HAP-1 (cell line): ENCODE measurements at regions not wholly inside any gene's neighbourhood (a gene's known extent, or its start where the extent isn't known, plus 50 kb on each side); places are given as distances from the start of the nearest gene placed in this dataset.

ENCODE experiments used
- DNase-seq, 2 experiments: peaks; one replicate each; pipeline ENCODE4 v3.0.0-alpha.2; 2016 to 2020; ENCODE audit warnings: low spot score in 2 of 2
- H3K27me3 ChIP-seq: fragments of 250-450 bp; sonication (Bioruptor Pico); 2 replicates; pipeline ENCODE4 v1.5.1; 2020; ENCODE audit warnings: low read depth, mild to moderate bottlenecking, moderate library complexity
- H3K36me3 ChIP-seq: fragments of 250-450 bp; sonication (Bioruptor Pico); replicated peaks from 2 replicates; pipeline ENCODE4 v1.5.1; 2020; ENCODE audit warnings: mild to moderate bottlenecking
- H3K4me1 ChIP-seq: fragments of 250-450 bp; sonication (Bioruptor Pico); 2 replicates; pipeline ENCODE4 v1.5.1; 2020; ENCODE audit warnings: mild to moderate bottlenecking
- H3K4me3 ChIP-seq: fragments of 250-450 bp; sonication (Bioruptor Pico); 2 replicates; pipeline ENCODE4 v1.5.1; 2020; ENCODE audit warnings: mild to moderate bottlenecking, moderate library complexity
- H3K9me3 ChIP-seq: fragments of 250-450 bp; sonication (Bioruptor Pico); 2 replicates; pipeline ENCODE4 v1.5.1; 2020; ENCODE audit warnings: mild to moderate bottlenecking, moderate library complexity
- in situ Hi-C: fragments of 300-500 bp; cut with MboI; formaldehyde crosslinking; loops from 3 replicates; pipeline ENCODE4 v1.14.3; 2020; ENCODE audit warnings: low sequenced_read_pairs, inconsistent platforms, mixed read lengths

DNA sequence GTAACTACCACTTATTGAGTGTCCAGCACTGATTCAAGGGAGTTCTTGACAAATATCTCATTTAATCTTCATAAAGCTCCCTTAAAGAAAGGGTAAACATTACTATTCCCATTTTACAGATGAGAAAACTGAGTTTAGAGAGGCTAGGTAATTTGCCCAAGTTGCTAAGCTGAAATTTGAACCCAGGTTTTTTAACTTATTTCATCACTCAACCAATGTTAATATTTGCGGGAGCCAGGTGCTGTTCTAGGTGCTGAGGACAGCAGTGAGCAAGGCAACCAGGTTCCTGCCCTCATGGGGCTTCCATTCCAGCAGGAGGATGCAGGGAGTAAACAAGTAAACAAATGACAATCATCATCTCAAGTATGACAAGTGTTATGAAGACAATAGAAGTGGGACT is 104.0 kb upstream of the LHX1 start:
- H3K4me3 ChIP-seq, result no peak overlapping the region
- in situ Hi-C loops, result no loop called here
- no peaks in the 10 kb centered on the region for H3K27me3 ChIP-seq
- H3K36me3 ChIP-seq, result no peaks in the 10 kb centered on the region
- no peaks in the 10 kb centered on the region for H3K4me1 ChIP-seq
- DNase-seq, result no peak
- no peaks in the 10 kb centered on the region for H3K9me3 ChIP-seq

DNA sequence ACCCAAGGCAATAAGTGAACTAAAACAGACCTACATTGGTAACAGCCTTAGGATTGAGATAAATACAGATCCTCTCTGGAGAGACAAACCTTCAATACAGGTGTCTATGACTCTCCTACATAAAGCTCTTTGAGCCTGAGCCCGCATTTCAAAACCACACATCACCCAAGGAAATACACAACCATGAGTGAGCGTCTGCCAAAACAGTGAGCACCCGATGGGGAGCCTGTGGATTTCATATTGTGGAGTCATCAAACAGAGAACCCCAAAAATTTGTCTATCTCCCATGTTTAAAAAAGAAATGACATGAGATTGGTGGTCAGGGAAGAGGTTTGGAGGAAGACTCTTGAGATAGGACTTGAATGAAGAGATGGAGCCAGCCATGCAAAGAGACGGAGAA is 102.2 kb upstream of the LHX1 start:
- in situ Hi-C loops, result no loop called here
- no peak for DNase-seq

DNA sequence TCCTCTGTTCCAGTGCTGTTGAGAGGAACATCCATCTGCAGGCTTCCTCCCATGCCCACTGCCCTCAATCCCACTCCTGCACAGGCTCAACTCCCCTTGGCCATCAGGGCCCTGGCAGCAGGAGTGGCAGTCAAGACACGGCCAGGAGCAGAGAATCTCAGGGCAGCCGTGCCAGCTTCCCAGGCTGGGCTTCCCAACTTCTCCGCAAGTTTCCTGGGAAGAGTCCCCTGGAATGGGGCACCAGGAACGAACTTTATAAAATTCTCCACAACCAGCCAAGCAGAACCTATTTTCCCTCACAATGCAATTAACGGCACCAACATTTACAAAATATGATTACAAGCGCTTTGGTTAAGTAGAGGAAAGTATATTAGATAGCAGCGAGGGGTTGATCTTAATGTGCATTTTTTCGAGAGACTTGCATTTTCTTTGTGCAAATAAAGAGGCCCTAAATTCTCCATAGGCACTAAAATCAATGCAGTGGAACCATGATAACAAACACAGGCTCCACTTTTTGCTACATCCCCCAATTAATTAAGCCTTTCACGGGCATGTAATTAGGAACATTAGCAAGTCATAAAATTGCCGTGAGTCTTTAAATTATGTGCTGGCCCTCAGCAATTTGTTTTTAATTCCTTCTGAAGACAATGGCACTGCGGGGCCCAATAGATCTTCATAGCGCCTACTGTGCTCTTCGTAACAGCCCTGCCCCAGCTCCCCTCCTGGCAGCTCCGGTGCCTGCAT is 99.9 kb upstream of the LHX1 start:
- in situ Hi-C loops, result no loop called here
- no peaks in the 10 kb centered on the region for H3K9me3 ChIP-seq
- no peaks in the 10 kb centered on the region for H3K36me3 ChIP-seq
- H3K4me3 ChIP-seq, result no peak overlapping the region
- no peaks in the 10 kb centered on the region for H3K27me3 ChIP-seq
- DNase-seq, result peak in 1 of 2 experiments; percentile 47
- H3K4me1 ChIP-seq, result no peaks in the 10 kb centered on the region

More for the DNA sequence above, 102.2 kb upstream of the LHX1 start:
- H3K9me3 ChIP-seq, result no peaks in the 10 kb centered on the region
- no peaks in the 10 kb centered on the region for H3K36me3 ChIP-seq
- H3K27me3 ChIP-seq, result no peaks in the 10 kb centered on the region
- no peak overlapping the region for H3K4me3 ChIP-seq
- H3K4me1 ChIP-seq, result no peaks in the 10 kb centered on the region

DNA sequence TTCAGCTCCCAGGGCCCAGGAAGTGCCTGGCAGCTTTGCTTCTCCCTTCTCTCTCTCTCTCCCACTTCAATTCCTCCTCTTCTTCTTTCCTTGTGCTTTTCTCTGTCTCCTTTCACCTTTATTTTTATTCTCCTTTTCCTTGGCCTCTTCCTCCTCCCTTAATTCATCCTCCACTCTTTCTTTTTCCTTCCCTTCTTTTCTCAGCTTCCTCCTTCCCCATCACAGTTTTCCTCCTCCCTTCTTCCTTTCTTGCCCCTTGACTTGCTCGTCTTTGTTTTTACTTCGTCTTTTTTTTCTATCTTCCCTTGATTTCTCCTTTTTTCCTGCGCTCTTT is 99.4 kb upstream of the LHX1 start:
- Histone ChIP-seq H3K36me3 (no peaks in the 10 kb centered on the region), H3K4me3 (no peak overlapping the region), H3K9me3 (no peaks in the 10 kb centered on the region), H3K4me1 (no peaks in the 10 kb centered on the region), H3K27me3 (no peaks in the 10 kb centered on the region)
- in situ Hi-C loops, result no loop called here
- no peak for DNase-seq

DNA sequence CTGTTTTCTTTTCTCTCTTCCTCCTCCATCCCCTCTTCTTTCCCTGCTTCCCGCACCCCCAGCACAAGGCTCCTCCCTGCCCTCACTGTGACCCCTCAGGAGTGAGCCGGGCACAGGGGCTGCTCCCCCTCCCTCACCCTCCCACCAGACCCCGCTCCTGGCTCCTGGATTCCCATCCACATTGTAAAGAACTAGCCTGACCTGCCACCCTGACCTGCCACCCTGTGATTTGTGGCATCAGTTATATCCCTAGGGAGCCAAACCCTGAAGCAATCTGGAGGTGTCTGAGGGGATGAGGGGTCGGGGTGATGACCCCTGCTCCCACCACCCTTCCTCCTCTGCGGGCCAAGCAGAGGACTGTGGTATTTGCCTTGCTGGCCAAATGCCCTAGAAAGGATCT is 98.0 kb upstream of the LHX1 start:
- no peaks in the 10 kb centered on the region for H3K36me3 ChIP-seq
- H3K4me3 ChIP-seq, result no peak overlapping the region
- no peaks in the 10 kb centered on the region for H3K27me3 ChIP-seq
- DNase-seq, result no peak
- H3K4me1 ChIP-seq, result no peaks in the 10 kb centered on the region
- no peaks in the 10 kb centered on the region for H3K9me3 ChIP-seq
- in situ Hi-C loops, result no loop called here

DNA sequence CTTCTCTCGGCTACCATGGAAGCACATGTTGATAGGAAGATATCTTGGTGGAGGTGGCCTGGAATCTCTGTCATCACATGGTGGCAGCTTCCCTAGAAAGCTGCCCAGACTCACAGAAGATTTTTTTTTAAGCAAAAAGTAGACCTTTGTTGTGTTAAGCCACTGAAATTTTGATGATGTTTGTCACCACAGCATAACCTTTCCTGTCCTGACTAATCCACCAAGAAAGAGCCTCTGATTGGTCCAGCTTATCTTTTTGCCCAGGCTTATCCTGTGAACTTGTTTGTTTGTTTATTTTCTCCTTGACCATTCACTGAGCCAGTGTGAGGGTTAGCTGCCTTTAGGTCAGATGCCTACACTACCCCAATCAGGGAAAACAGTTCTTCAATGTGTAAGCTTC is 96.5 kb upstream of the LHX1 start:
- Histone ChIP-seq H3K36me3 (no peaks in the 10 kb centered on the region), H3K4me1 (no peaks in the 10 kb centered on the region), H3K9me3 (no peaks in the 10 kb centered on the region), H3K27me3 (no peaks in the 10 kb centered on the region), H3K4me3 (no peak overlapping the region)
- in situ Hi-C loops, result no loop called here
- no peak for DNase-seq

DNA sequence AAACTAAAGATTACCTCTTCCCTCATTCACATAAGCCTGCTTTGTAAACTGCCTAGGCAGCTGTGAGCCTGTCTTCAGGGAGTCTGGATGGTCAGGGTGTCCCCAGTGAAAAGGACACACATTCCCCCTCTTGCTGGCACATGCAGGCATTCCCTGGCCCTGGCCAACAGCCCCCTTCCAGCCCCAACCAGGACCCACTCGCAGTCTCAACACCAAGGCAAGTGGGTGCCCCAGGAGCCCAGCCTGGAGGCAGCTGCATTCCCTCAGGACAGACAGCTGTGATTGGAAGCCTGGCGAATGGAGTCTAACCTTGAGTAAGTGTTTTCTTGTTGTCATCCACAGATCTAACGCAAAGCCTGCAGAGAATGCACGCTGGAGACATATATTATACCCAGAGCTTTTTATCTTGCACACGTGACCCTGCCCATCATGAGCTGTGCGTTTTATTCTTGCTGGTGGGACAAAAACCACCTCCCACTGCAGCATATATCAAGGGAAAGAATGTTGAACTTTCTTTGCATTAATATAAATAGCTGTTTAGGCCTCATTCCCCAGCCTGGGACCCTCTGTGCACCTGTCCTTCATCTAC is 95.0 kb upstream of the LHX1 start:
- Histone ChIP-seq H3K4me1 (no peaks in the 10 kb centered on the region), H3K9me3 (no peaks in the 10 kb centered on the region), H3K36me3 (no peaks in the 10 kb centered on the region), H3K4me3 (no peak overlapping the region), H3K27me3 (no peaks in the 10 kb centered on the region)
- no peak for DNase-seq
- in situ Hi-C loops, result no loop called here

DNA sequence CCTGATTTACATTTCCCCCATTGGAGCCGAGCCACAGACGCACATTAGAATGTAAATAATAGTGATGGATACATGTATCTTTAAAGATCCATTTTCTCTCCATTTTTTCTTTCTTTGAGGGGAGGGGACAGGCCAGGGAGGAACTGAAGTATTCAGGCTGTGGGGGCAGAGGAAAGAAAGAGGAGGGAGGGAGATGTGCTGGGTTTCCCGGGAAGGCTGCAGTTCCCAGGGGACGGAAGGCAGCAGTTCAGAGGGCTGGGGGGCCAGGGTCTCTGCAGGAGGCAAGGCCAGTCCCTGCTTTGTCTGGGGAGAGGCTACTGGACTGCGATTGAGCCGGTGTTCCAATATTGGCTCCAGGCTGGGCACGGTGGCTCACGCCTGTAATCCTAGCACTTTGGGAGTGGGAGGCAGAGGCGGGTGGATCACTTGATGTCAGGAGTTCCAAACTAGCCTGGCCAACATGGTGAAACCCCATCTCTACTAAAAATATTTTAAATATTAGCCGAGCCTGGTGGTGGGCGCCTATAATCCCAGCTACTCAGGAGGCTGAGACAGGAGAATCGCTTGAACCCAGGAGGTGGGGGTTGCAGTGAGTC is 94.2 kb upstream of the LHX1 start:
- no peaks in the 10 kb centered on the region for H3K27me3 ChIP-seq
- in situ Hi-C loops, result no loop called here
- DNase-seq, result no peak
- no peaks in the 10 kb centered on the region for H3K36me3 ChIP-seq
- H3K9me3 ChIP-seq, result no peaks in the 10 kb centered on the region
- H3K4me3 ChIP-seq, result no peak overlapping the region
- no peaks in the 10 kb centered on the region for H3K4me1 ChIP-seq

DNA sequence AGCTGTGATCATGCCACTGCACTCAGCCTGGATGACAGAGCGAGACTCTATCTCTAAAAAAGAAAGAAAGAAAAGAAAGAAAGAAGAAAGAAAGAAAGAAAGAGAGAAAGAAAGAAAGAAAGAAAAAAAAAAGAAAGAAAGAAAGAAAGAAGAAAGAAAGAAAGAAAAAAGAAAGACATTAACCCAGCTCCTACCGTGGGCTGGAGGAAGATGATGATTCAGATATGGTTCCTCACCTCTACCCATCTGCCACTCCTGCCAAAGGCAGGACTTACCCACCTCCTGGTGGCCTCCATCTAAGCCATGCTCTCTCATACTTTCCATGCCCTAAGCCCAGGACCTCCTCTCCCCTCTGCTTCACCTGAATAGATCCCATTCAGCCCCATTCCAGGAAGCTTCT is 93.3 kb upstream of the LHX1 start:
- in situ Hi-C loops, result no loop called here
- no peak for DNase-seq
- Histone ChIP-seq H3K36me3 (no peaks in the 10 kb centered on the region), H3K27me3 (no peaks in the 10 kb centered on the region), H3K4me1 (no peaks in the 10 kb centered on the region), H3K9me3 (no peaks in the 10 kb centered on the region), H3K4me3 (no peak overlapping the region)

DNA sequence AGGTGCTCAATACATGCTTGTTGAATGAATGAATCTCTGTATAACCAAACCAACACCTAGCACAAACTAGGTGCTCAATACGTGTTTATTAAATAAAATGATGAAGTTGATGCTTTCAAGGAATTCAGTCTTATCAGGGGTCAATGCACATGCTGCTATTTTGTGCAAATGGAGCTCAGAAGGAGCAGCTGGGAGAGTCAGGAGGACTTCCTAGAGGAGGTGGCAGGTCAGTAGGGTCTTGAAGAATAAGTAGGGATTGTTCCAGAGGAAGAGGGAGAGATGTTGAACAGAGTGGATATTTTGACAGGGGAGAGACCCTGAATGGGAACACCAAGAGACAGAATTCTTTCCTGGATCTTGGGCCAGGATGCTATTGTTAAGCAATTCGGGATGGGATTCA is 92.7 kb upstream of the LHX1 start:
- in situ Hi-C loops, result no loop called here
- Histone ChIP-seq H3K4me1 (no peaks in the 10 kb centered on the region), H3K36me3 (no peaks in the 10 kb centered on the region), H3K4me3 (no peak overlapping the region), H3K9me3 (no peaks in the 10 kb centered on the region), H3K27me3 (no peaks in the 10 kb centered on the region)
- DNase-seq, result no peak

DNA sequence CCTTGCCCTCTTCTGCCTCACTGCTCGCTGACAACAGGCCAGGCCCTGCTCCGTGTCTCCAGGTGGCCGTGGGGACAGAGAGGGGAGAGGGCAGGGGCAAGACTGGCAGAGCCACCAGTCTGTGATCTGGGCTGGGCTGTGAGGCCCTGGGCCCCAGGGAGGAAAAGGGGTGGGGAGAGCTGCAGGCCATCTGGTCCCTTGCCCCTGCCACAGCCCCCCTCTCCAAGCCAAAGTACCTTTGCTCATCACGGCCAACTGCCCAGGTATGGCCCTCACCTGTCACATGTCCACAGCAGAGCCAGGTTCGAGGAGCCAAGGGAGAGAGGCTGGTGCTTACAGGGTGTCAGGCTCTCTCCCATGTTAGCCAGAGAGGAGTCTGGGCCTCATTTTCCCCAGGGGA is 91.4 kb upstream of the LHX1 start:
- Histone ChIP-seq H3K36me3 (no peaks in the 10 kb centered on the region), H3K4me1 (no peaks in the 10 kb centered on the region), H3K27me3 (no peaks in the 10 kb centered on the region), H3K4me3 (no peak overlapping the region), H3K9me3 (no peaks in the 10 kb centered on the region)
- DNase-seq, result no peak
- in situ Hi-C loops, result no loop called here

DNA sequence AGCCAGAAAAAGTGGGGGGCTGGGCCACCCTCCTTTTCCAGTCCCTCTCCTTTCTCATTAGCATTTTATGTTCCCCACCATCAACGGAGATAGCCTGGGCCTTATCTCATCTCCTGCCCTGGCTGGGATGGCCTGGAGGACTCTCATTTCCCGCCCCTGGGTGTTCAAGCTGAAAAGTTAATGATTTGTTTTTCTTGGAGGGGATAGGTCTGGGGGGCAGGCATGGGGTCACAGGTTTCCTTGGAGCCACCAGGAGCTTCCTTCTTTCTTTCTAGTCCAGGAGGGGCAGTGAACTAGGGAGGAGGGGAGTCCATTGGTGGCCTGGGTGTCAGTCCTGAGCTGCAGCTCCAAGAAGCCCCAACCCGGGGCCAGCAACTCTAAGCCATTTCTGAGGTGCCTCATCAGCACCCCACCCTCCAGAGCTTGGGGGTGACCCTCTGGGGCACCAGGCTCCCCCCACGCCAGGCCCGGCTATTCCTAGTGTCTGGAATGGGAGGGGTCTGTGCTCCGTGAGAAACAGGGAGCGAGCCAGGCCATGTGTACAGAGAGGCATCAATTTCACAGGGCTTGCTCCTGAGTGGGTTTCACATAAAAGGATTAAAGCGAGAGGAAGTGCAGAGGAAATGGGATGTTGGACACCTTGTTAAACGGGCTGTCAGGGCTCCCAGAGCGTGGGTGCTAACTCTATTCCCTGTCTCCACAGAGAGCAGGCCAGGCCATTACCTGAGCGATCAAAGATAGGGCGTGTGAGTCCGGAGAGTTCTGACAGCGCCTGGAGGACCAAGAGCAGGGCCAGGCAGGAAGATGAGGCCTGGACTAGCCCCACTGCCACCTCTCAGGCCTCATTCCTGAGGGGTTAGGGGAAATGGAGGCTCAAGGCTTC is 90.6 kb upstream of the LHX1 start:
- no peak overlapping the region for H3K4me3 ChIP-seq
- in situ Hi-C loops, result no loop called here
- H3K27me3 ChIP-seq, result no peaks in the 10 kb centered on the region
- H3K4me1 ChIP-seq, result no peaks in the 10 kb centered on the region
- H3K9me3 ChIP-seq, result no peaks in the 10 kb centered on the region
- no peak for DNase-seq
- no peaks in the 10 kb centered on the region for H3K36me3 ChIP-seq

DNA sequence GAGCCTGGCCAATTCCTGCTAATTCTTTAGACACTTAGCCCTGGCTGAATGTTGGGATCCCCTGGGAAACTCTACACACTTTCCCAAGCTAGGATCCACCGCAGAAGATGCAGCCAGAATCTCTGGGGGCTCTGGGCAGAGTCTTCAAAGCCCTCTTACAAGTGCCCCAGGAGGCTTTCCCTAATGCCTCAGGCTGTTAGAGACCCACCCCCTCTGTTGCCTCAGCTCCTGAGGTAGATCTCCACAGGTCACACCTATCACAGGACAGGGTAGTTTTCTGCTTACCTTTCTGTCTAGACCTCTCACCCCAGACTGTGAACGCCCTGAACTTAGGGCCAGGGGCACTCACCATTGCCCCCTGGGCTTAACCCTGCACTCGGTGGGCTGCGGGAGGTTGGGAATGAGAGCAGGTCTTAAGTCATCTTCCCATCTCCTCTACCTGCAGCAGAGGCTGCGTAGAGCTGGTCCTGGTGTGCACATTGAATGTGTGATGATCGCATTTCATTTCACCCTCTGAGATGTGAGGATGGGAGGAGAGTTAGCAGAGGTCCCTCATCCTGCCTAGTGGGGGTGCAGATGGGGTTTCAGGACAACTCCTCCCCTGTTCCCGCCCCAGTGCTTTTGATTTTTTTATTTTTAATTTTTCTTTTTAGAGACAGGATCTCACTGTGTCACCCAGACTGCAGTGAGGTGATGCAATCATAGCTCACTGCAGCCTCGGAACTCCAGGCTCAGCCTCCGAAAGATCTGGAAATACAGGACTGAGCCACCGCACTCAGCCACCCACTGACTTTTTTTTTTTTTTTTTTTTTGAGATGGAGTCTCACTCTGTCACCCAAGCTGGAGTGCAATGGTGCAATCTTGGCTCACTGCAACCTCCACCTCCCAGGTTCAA is 89.0 kb upstream of the LHX1 start:
- H3K4me1 ChIP-seq, result no peaks in the 10 kb centered on the region
- H3K27me3 ChIP-seq, result no peaks in the 10 kb centered on the region
- in situ Hi-C loops, result no loop called here
- DNase-seq, result no peak
- no peaks in the 10 kb centered on the region for H3K9me3 ChIP-seq
- H3K4me3 ChIP-seq, result no peak overlapping the region
- no peaks in the 10 kb centered on the region for H3K36me3 ChIP-seq
